Muscle of back (tissue), 3 donors: ENCODE measurements at regions not wholly inside any gene's neighbourhood (a gene's known extent, or its start where the extent isn't known, plus 50 kb on each side); places are given as distances from the start of the nearest gene placed in this dataset.
"Not testable (repeated sequence)": the region's sequence is repeated elsewhere in the genome, so short reads cannot be mapped to it uniquely, and the experiment has no call there.

Experiments used
- DNase-seq, 3 donors: peaks; one replicate each; pipeline versions ENCODE4 v3.0.0 to v3.0.0-alpha.2; 2013

GRCh38 chr6:27854421-27854820, 57.8 kb downstream of the OR2B2 start:
- no peak for DNase-seq

DNA sequence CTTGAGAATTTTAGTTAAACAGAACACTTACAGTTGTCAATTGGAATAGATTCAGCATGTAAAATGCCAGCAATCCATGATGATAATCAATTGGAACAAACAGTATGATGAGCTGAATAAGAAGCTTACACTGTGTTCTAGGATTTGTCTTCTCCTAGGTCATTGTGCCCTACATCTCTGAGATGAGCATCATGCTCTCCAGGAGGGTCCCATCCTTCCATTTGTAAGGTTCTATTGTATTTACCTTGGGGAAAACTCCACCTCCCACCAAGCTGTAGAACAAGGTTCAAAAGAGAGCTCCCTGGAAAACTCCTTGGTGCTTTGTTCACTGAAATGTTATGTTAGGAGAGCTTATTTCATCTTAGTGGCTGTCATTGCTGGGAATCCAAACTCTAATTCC, 60.8 kb downstream of the OR2B2 start:
- DNase-seq, result no peak

DNA sequence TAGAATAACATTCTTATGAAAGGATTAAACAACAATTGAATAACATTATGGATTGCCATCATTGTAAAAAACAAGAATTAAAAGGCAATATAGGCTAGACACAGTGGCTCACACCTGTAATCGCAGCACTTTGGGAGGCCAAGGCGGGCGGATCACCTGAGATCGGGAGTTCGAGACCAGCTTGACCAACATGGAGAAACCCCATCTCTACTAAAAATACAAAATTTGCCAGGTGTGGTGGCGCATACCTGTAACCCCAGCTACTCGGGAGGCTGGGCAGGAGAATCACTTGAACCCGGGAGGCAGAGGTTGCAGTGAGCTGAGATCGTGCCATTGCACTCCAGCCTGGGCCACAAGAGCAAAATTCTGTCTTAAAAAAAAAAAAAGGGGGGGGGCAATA, 63.2 kb downstream of the OR2B2 start:
- not testable (repeated sequence) for DNase-seq

- no peak for DNase-seq
Observed at GRCh38 chr6:27847706-27848105, 64.5 kb downstream of the OR2B2 start.

DNA sequence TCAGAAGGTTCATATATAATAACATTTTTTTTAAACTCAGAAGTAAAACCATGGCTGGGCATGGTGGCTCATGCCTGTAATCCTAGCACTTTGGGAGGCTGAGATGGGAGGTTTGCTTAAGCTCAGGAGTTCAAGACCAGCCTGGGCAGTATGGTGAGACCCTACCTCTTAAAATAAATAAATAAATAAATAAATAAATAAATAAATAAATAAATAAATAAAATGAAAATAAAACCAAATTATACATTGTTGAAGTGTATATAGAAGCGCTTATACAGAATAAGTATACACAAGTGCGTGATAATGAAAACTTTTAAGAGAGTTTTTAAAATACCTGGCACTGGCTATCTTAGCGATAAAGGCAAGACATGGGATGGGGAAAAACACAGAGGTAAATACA, 71.6 kb downstream of the OR2B2 start:
- DNase-seq, result no peak

GRCh38 chr6:27839626-27840475, 72.3 kb downstream of the OR2B2 start:
- DNase-seq, result peak; percentile 82 to 93 (median 91)

- peak; percentile 27 to 86 (median 64) for DNase-seq
Observed at GRCh38 chr6:27838945-27839625, 73.1 kb downstream of the OR2B2 start.

DNA sequence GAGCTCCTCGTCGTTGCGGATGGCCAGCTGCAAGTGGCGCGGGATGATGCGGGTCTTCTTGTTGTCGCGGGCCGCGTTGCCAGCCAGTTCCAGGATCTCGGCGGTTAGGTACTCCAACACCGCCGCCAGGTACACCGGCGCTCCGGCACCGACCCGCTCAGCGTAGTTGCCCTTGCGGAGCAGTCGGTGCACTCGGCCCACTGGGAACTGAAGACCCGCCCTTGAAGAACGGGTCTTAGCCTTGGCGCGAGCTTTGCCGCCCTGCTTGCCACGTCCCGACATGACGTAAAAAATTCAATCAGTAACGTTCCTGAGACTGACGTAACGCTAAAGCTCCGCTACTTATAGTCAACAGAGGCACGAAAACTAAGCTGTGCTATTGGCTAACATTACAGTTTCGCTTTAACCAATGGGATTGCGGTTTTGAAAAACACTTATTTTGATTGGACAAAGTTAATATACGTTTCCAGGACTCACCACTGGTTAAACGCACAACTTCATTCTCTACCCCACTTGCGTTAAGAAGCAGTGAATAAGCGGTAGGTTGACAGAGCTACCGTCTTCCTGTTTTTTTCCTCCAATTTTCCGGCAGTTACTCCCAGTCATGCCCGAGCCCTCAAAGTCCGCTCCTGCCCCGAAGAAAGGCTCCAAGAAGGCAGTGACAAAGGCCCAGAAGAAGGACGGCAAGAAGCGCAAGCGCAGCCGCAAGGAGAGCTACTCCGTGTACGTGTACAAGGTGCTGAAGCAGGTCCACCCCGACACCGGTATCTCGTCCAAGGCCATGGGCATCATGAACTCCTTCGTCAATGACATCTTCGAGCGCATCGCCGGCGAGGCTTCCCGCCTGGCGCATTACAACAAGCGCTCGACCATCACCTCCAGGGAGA, 73.9 kb downstream of the OR2B2 start:
- peak; percentile 97 to 100 (median 99) for DNase-seq

DNA sequence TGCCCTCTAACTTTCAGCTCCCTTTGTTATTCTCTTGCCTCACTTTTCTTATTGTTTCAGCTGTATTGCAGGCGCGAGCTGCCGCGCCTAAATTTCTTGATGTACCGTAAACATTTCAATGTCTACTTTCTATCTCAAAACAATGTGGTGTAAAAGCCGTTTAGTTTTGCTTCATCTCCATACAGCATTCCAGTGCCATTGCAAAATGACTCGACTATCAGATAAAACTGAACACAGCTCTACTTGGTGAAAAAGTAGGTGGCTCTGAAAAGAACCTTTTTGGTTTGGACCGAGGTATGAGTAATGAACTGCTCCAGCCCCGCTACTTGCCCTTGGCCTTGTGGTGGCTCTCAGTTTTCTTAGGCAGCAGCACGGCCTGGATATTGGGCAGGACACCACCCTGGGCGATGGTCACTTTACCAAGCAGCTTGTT, 74.6 kb downstream of the OR2B2 start:
- no peak for DNase-seq

DNA sequence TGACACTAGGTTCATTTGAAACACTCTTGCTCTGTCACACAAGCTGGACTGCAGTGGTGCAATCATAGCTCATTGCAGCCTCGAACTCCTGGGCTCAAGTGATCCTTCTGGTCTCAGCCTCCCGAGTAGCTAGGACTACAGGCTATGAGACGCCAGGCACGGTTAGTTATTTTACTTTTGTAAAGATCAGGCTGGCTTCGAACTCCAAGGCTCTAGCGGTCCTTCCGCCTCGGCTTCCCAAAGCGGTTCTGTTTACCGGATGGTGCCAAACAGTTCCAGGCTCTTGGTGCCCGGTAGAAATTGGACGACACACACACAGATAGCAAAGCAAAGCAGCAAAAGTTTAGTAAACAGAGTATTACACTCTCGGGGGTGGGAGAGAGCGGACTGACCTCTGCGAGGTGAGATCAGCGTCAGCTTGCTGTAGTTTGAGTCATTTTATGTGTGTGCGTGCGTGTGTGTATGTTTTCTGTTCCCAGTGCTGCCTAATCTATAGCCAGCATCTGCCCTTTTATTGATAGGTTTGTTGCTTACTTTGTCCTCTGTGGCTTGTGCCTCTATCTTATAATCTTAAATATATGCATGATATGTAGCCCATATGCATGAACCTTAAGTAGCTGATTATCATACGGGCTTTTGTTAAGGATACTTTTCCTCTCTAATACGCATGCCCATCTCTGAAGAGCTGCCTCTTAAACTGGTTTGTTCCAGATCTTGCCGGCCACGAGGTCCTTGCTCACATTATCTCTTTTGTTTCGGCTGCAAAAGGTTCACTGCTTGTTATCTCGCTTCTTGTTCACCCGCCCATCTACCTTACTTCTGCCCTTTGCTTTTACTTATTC, 75.2 kb downstream of the OR2B2 start:
- DNase-seq, result peak; percentile 83 to 95 (median 91)

- no peak for DNase-seq
Observed at GRCh38 chr6:27836141-27836782, 75.9 kb downstream of the OR2B2 start.

DNA sequence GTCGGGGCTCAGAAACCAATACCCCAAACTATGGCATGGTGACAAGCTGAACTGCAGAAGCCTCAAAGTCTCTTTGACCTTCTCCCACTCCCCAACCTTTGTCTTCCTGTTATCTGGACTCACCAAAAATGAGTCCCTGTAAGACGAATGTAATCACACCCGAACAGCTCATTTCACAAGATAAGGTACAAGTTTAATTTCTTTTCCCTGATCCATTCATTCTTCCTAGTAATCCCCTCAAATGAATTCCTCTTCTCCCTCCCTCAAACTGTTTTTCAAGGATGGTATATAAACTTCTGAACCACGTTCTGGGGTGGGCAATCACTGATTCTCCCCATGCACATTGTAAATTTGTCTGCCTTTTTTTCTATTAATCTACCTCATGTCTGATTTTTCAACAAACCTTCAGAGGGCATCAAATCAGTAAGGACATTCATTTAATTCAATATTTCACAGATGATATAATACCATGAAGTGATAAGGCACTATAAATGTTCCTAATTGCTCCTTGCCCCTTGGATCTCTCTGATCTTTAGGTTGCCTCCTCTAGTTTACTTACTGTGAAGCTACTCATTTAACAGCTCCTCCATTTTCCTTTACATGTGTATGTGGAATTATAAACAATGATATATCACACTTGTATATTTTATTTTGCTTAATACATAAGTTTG, 77.2 kb downstream of the OR2B2 start:
- no peak for DNase-seq

DNA sequence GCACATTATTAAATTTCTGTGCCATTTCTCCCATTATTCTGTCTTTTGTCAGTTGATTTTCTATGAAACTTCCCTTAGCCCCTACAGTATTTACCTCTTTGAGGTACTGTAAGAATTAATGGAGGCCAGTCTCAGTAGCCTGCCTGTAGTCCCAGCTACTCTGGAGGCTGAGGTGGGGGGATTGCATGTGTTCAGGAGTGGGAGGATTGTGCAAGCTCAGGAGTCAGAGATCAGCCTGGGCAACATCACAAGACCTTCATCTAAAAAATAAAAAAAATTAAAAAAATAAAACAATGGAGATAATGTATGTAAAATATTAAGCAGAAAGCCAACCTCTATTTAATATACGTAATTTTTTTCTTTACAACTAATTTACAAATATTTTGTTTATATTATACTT, 77.8 kb downstream of the OR2B2 start:
- DNase-seq, result no peak

DNA sequence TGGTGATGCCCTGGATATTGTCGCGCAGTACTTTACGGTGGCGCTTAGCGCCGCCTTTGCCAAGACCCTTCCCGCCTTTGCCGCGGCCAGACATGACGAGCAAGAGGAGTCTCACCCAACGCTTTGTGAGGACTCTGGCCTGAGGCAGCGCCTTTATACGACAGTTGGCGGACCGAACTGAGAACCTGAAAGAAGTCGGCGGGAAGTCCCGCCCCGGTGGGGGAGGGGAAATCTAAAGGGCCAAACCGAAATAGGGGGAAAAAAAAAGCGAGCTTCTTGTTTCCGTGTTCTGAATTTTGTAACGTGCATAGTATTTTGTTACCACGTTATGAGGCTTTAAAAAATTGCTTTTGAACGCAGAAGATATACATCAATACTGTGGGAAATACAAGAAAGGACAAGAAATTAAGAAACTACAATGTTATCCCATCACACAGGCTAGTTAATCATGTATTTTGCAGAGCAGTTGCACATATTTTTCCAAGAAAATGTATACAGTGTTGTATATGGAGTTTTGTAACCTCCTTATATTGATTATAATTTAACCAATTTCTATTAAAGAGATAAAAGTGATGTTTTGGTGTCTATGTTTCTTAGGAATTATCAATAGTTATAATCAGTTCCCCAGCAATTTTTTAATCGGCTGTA, 80.6 kb downstream of the OR2B2 start:
- peak in 2 of 3 donors; percentile 50 to 82 for DNase-seq

GRCh38 chr6:27830600-27831433, 81.4 kb downstream of the OR2B2 start:
- DNase-seq, result peak; percentile 23 to 86 (median 60)

DNA sequence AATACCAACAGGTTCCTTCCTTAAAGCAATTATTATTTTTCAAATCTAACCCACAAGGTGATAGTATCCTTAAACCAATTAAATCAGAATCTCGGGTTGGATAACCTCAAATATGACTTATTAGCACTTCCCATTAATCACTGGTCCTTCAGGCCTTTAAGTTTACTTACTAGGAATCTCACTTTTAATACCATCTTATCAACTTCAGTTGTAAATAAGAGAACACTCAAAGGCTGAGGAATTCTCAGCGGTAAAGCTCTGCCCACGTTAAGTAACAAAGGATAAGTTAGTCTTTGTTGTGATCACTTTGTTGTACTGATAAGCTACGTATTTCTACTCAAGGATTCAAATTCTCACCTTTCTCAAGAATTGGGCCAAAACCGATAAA, 82.0 kb downstream of the OR2B2 start:
- DNase-seq, result no peak

DNA sequence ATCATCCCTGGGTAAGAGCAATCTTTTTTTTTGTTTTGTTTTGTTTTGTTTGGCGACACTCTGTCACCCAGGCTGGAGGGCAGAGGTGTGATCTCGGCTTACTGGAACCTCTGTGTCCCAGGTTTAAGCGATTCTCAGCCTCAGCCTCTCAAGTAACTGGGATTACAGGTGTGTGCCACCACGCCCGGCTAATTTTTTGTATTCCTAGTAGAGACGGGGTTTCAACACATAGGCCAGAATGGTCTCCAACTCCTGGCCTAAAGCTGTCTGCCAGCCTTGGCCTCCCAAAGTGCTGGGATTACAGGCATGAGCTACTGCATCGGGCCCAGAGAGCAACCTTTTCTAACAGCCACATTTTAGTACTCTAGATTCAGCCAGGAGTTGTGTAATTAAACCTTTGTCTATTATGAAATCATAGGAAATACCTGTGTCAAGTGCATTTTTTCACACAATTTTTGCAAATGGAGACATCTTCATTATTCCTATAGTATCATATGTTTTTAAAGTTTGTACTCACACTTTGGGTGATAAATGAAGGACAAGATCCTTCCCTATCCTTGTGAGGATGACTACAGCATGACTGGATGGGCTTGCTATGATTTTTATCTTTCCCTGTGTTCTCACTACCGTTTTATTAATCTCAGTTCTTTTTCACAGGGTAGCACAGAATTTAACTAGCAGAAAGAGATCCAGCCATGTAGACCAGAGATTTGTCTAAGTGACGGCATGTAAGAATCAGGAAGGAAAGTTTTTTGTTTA, 82.6 kb downstream of the OR2B2 start:
- no peak for DNase-seq

GRCh38 chr6:27827477-27827876, 84.7 kb downstream of the OR2B2 start:
- not testable (repeated sequence) for DNase-seq
